KMS-11 (cell line): ENCODE measurements at regions not wholly inside any gene's neighbourhood (a gene's known extent, or its start where the extent isn't known, plus 50 kb on each side); places are given as distances from the start of the nearest gene placed in this dataset.

ENCODE experiments used
- H2AFZ ChIP-seq: fragments of 200-600 bp; sonication (generic); 2 replicates; pipeline ENCODE4 v1.6.1; 2016; ENCODE audit warnings: antibody characterized with exemption, mixed run types, low read depth
- H3K27ac ChIP-seq: fragments of 200-600 bp; sonication (generic); 2 replicates; pipeline ENCODE4 v1.6.1; 2016; ENCODE audit warnings: mild to moderate bottlenecking, mixed run types
- H3K27me3 ChIP-seq: fragments of 200-600 bp; sonication (generic); 2 replicates; pipeline ENCODE4 v1.6.1; 2017; ENCODE audit warnings: mild to moderate bottlenecking, low read depth, mixed run types, moderate library complexity; ENCODE audit not compliant: insufficient read depth
- H3K36me3 ChIP-seq: fragments of 200-600 bp; sonication (generic); 2 replicates; pipeline ENCODE4 v1.6.1; 2017; ENCODE audit warnings: mild to moderate bottlenecking, mixed run types; ENCODE audit not compliant: insufficient read depth
- H3K4me1 ChIP-seq: fragments of 200-600 bp; sonication (generic); 2 replicates; pipeline ENCODE4 v1.6.1; 2016; ENCODE audit warnings: mild to moderate bottlenecking, low read depth, mixed run types; ENCODE audit not compliant: poor library complexity, severe bottlenecking
- H3K4me2 ChIP-seq: fragments of 200-600 bp; sonication (generic); 2 replicates; pipeline ENCODE4 v1.7.0; 2016; ENCODE audit warnings: mild to moderate bottlenecking, mixed run types
- H3K4me3 ChIP-seq: fragments of 200-600 bp; sonication (generic); IDR thresholded peaks from 2 replicates; pipeline ENCODE4 v1.6.1; 2017; ENCODE audit warnings: low read depth, low read length, mixed read lengths; ENCODE audit not compliant: insufficient read depth
- H3K79me2 ChIP-seq: fragments of 200-600 bp; sonication (generic); 2 replicates; pipeline ENCODE4 v1.6.1; 2016; ENCODE audit warnings: low read depth, mixed run types; ENCODE audit not compliant: insufficient read depth
- H3K9ac ChIP-seq: fragments of 200-600 bp; sonication (generic); 2 replicates; pipeline ENCODE4 v1.6.1; 2016; ENCODE audit warnings: mild to moderate bottlenecking, mixed run types
- H4K20me1 ChIP-seq: fragments of 200-600 bp; sonication (generic); 2 replicates; pipeline ENCODE4 v1.6.1; 2016; ENCODE audit warnings: mild to moderate bottlenecking, mixed run types; ENCODE audit not compliant: insufficient read depth
- CTCF ChIP-seq: fragments of 200-600 bp; sonication (generic); conservative IDR thresholded peaks from 2 replicates; pipeline ENCODE4 v1.6.1; 2017; ENCODE audit warnings: low read depth, mild to moderate bottlenecking, antibody characterized with exemption, low read length, moderate library complexity, mixed read lengths

GRCh38 chr1:209073879-209074278 is 509.6 kb upstream of the CAMK1G start:
- Histone ChIP-seq H3K79me2 (no peaks in the 10 kb centered on the region), H3K4me1 (peaks cover 15% of the 10 kb centered on the region), H3K4me2 (no peak overlapping the region), H3K36me3 (no peaks in the 10 kb centered on the region), H3K4me3 (no peak overlapping the region), H3K27me3 (no peaks in the 10 kb centered on the region), H3K9ac (no peak overlapping the region), H3K27ac (no peak overlapping the region), H4K20me1 (no peaks in the 10 kb centered on the region), H2AFZ (no peak overlapping the region)
- TF ChIP-seq CTCF = no peak

GRCh38 chr1:209074575-209075250 is 508.8 kb upstream of the CAMK1G start:
- H4K20me1 ChIP-seq = no peaks in the 10 kb centered on the region
- no peak overlapping the region for H3K9ac ChIP-seq
- no peaks in the 10 kb centered on the region for H3K36me3 ChIP-seq
- no peak overlapping the region for H3K27ac ChIP-seq
- H2AFZ ChIP-seq = no peak overlapping the region
- no peaks in the 10 kb centered on the region for H3K27me3 ChIP-seq
- no peak overlapping the region for H3K4me2 ChIP-seq
- peaks cover 7% of the 10 kb centered on the region for H3K4me1 ChIP-seq
- TF ChIP-seq CTCF = no peak
- no peaks in the 10 kb centered on the region for H3K79me2 ChIP-seq
- H3K4me3 ChIP-seq = no peak overlapping the region

- H3K36me3 ChIP-seq = no peaks in the 10 kb centered on the region
Observed at GRCh38 chr1:209076688-209077087, 506.8 kb upstream of the CAMK1G start.

DNA sequence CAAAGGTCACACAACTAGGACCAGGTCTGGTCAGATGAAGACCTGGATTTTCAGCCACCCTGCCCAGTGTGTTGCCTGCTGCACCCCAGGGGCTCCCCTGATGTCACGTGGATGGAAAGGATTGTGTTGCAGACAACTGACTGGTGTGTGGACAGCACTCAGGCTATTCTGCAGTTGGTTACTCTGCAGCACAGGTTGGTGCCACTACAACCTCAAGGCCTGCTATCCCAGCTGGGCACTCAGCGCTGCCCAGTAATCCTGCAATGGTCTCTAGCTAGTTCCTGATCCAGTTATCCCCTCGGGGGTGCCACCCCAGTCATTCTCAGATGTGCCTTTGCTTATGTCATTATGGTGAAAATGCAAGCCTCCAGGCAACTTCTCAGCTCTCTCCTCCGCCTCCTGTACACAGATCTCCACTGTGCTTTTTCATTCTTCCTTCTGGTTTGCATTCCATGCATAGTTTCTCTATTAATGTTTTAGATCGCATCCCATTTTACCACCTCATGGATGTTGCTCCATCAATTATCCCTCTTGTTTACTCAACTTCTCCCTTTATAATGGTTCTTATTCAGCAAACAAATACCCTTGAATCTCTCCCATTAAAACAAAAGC is 503.2 kb upstream of the CAMK1G start:
- no peaks in the 10 kb centered on the region for H4K20me1 ChIP-seq
- no peaks in the 10 kb centered on the region for H3K27me3 ChIP-seq
- no peak overlapping the region for H3K4me3 ChIP-seq
- H3K4me1 ChIP-seq = peaks cover 36% of the 10 kb centered on the region
- no peak for TF ChIP-seq CTCF
- H3K4me2 ChIP-seq = no peak overlapping the region
- H3K79me2 ChIP-seq = no peaks in the 10 kb centered on the region
- H3K9ac ChIP-seq = no peak overlapping the region
- no peaks in the 10 kb centered on the region for H3K36me3 ChIP-seq
- H3K27ac ChIP-seq = no peak overlapping the region
- H2AFZ ChIP-seq = no peak overlapping the region

More at GRCh38 chr1:209076688-209077087, 506.8 kb upstream of the CAMK1G start:
- H3K4me3 ChIP-seq = no peak overlapping the region
- H2AFZ ChIP-seq = no peak overlapping the region
- no peak overlapping the region for H3K9ac ChIP-seq
- H3K27ac ChIP-seq = no peak overlapping the region
- H3K79me2 ChIP-seq = no peaks in the 10 kb centered on the region
- H3K4me1 ChIP-seq = peaks cover 7% of the 10 kb centered on the region
- no peaks in the 10 kb centered on the region for H3K27me3 ChIP-seq
- no peak overlapping the region for H3K4me2 ChIP-seq
- no peaks in the 10 kb centered on the region for H4K20me1 ChIP-seq
- peak; percentile 54; the same call in 1 of the 2 replicates for TF ChIP-seq CTCF
